ENCODE measurements at regions not wholly inside any gene's neighbourhood (a gene's known extent, or its start where the extent isn't known, plus 50 kb on each side); places are given as distances from the start of the nearest gene placed in this dataset.

DNA sequence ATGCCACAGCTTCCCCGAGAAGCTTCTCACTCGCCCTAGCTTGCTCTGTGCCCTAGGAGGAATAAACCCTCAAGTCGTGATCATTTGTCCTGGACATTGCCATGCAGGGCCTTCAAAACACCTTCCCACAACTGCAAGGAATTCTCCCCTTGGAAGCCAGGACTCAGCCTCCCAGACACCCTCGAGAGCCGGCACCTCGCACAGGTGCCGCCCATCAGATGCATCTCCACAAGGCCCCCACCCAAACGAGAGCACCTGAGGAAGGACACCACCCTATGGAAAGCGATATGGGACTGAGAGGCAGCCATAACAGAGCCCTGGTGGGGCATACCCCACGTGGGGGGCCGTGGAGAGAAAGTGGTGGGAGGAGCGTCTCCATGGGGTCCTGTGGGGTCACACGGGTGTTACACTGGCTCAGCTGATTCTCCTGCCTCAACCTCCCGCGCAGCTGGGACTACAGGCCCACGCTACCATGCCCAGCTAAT, 77.6 kb upstream of the FOXK1 start:
- no peak for TF ChIP-seq POLR2A (IDR thresholded peaks at IDR 0.05; ENCODE audit: insufficient read depth in 1 of 2, low read depth in 2 of 2, low read length in 2 of 2)
- no peak for TF ChIP-seq EP300 (IDR thresholded peaks at IDR 0.05; ENCODE audit: low read depth in 2 of 2, low read length in 2 of 2)
- TF ChIP-seq EP300 (CRISPR knock-in tag; IDR thresholded peaks at IDR 0.05; ENCODE audit: borderline replicate concordance) = no peak
- TF ChIP-seq, protein P1, sequence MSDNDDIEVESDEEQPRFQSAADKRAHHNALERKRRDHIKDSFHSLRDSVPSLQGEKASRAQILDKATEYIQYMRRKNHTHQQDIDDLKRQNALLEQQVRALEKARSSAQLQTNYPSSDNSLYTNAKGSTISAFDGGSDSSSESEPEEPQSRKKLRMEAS (IDR thresholded peaks at IDR 0.05) = no peak
- TF ChIP-seq CBFB (CRISPR knock-in tag; IDR thresholded peaks at IDR 0.05) = no peak
- TF ChIP-seq ZZZ3 (CRISPR knock-in tag; IDR thresholded peaks at IDR 0.05; ENCODE audit: borderline replicate concordance) = no peak
- no peak for TF ChIP-seq POLR2AphosphoS5 (IDR thresholded peaks at IDR 0.05; ENCODE audit: low read depth, low read length)
- TF ChIP-seq SAP130 (CRISPR knock-in tag; IDR thresholded peaks at IDR 0.05; ENCODE audit: low read depth) = no peak
- TF ChIP-seq NR2C2 (CRISPR knock-in tag; IDR thresholded peaks at IDR 0.05; ENCODE audit: borderline replicate concordance) = no peak
- TF ChIP-seq ZNF274 (CRISPR knock-in tag; IDR thresholded peaks at IDR 0.05) = no peak
- no peak for TF ChIP-seq ZNF432 (CRISPR knock-in tag; IDR thresholded peaks at IDR 0.05; ENCODE audit: borderline replicate concordance)
- TF ChIP-seq, protein P2, sequence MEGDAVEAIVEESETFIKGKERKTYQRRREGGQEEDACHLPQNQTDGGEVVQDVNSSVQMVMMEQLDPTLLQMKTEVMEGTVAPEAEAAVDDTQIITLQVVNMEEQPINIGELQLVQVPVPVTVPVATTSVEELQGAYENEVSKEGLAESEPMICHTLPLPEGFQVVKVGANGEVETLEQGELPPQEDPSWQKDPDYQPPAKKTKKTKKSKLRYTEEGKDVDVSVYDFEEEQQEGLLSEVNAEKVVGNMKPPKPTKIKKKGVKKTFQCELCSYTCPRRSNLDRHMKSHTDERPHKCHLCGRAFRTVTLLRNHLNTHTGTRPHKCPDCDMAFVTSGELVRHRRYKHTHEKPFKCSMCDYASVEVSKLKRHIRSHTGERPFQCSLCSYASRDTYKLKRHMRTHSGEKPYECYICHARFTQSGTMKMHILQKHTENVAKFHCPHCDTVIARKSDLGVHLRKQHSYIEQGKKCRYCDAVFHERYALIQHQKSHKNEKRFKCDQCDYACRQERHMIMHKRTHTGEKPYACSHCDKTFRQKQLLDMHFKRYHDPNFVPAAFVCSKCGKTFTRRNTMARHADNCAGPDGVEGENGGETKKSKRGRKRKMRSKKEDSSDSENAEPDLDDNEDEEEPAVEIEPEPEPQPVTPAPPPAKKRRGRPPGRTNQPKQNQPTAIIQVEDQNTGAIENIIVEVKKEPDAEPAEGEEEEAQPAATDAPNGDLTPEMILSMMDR (CRISPR knock-in tag; IDR thresholded peaks at IDR 0.05) = no peak
- TF ChIP-seq NKX3-1 (CRISPR knock-in tag; IDR thresholded peaks at IDR 0.05) = no peak
- TF ChIP-seq NFKB2 (CRISPR knock-in tag; IDR thresholded peaks at IDR 0.05; ENCODE audit: borderline replicate concordance) = no peak
- no peak for TF ChIP-seq MEIS2 (CRISPR knock-in tag; IDR thresholded peaks at IDR 0.05)

All from HepG2 (cell line).